Kidney capillary endothelial cell (primary cell): ENCODE measurements at regions not wholly inside any gene's neighbourhood (a gene's known extent, or its start where the extent isn't known, plus 50 kb on each side); places are given as distances from the start of the nearest gene placed in this dataset.
A peak's percentile ranks its signal among the peaks of the same experiment; 100 is the strongest.
"Not testable (repeated sequence)": the region's sequence is repeated elsewhere in the genome, so short reads cannot be mapped to it uniquely, and the experiment has no call there.

Experiments
- DNase-seq: peaks from one replicate; pipeline ENCODE4 v3.0.0-alpha.2; 2018; ENCODE audit warnings: low spot score

- no peak for DNase-seq
These were observed 121.8 kb upstream of the FAM241A start for GRCh38 chr4:112023402-112023950.

- no peak for DNase-seq
These were observed 119.2 kb upstream of the FAM241A start for GRCh38 chr4:112026058-112026457.

- DNase-seq: no peak
These were observed 115.5 kb upstream of the FAM241A start for GRCh38 chr4:112029771-112030171.

GRCh38 chr4:112031712-112032328 lies 113.4 kb upstream of the FAM241A start:
- peak; percentile 65 for DNase-seq

- DNase-seq: no peak
These were observed 108.4 kb upstream of the FAM241A start for GRCh38 chr4:112036886-112037285.

- DNase-seq: no peak
These were observed 106.4 kb upstream of the FAM241A start for GRCh38 chr4:112038861-112039260.

- DNase-seq: not testable (repeated sequence)
These were observed 96.1 kb upstream of the FAM241A start for GRCh38 chr4:112049119-112049518.

GRCh38 chr4:112053825-112054350 lies 91.4 kb upstream of the FAM241A start:
- no peak for DNase-seq

GRCh38 chr4:112055100-112055499 lies 90.2 kb upstream of the FAM241A start:
- no peak for DNase-seq

GRCh38 chr4:112057470-112057869 lies 87.8 kb upstream of the FAM241A start:
- DNase-seq: no peak

- DNase-seq: peak; percentile 71
These were observed 86.8 kb upstream of the FAM241A start for GRCh38 chr4:112058433-112058832.

- peak; percentile 51 for DNase-seq
These were observed 85.0 kb upstream of the FAM241A start for GRCh38 chr4:112060212-112060611.

- DNase-seq: no peak
These were observed 83.9 kb upstream of the FAM241A start for GRCh38 chr4:112061207-112061817.

GRCh38 chr4:112063260-112063659 lies 82.0 kb upstream of the FAM241A start:
- no peak for DNase-seq

- no peak for DNase-seq
These were observed 76.1 kb upstream of the FAM241A start for GRCh38 chr4:112069110-112069509.

- DNase-seq: no peak
These were observed 72.1 kb upstream of the FAM241A start for GRCh38 chr4:112073181-112073580.

- DNase-seq: peak; percentile 79
These were observed 70.0 kb upstream of the FAM241A start for GRCh38 chr4:112075129-112075753.

GRCh38 chr4:112075906-112076305 lies 69.3 kb upstream of the FAM241A start:
- no peak for DNase-seq

GRCh38 chr4:112076919-112077608 lies 68.2 kb upstream of the FAM241A start:
- no peak for DNase-seq

GRCh38 chr4:112077743-112078142 lies 67.5 kb upstream of the FAM241A start:
- no peak for DNase-seq

- DNase-seq: peak; percentile 99
These were observed 62.2 kb upstream of the FAM241A start for GRCh38 chr4:112082954-112083586.
